B cell (primary cell): ENCODE measurements at regions not wholly inside any gene's neighbourhood (a gene's known extent, or its start where the extent isn't known, plus 50 kb on each side); places are given as distances from the start of the nearest gene placed in this dataset.

Source experiments
- ATAC-seq: fragments of 200-7000 bp; cut with Tn5 transposase; one replicate; pipeline ENCODE4 v1.10.0; 2021; ENCODE audit warnings: low read depth, mild to moderate bottlenecking, moderate number of reproducible peaks, moderate library complexity
- CTCF ChIA-PET: fragments of 350-600 bp; sonication (Branson Sonifier 250); formaldehyde crosslinking; loops from one replicate; lab custom pipeline; 2021; ENCODE audit warnings: antibody characterized with exemption, inconsistent platforms; lab: Charles Lee
- POLR2A ChIA-PET: fragments of 350-600 bp; sonication (Branson Sonifier 250); formaldehyde crosslinking; loops from one replicate; lab custom pipeline; 2021; ENCODE audit warnings: antibody characterized with exemption; lab: Charles Lee
- DNase-seq: peaks from one replicate; pipeline ENCODE4 v3.0.0; 2013
- H2AFZ ChIP-seq: 2 replicates; pipeline ENCODE4 v1.6.1; 2012; ENCODE audit warnings: mild to moderate bottlenecking, low read depth, low read length; ENCODE audit not compliant: insufficient read depth, poor library complexity, severe bottlenecking
- H3K27ac ChIP-seq, 2 donors: 1 replicate in 1 of 2; 2 replicates in 1 of 2; pipeline ENCODE4 v1.5.1; 2012 to 2013; ENCODE audit warnings: low read length in 2 of 2, mild to moderate bottlenecking in 2 of 2, moderate library complexity in 1 of 2
- H3K27me3 ChIP-seq, 4 experiments: fragments of 200-600 bp in 1 of 4; sonication (generic) in 1 of 4; replicated peaks in 1 of 4; 1 replicate in 2 of 4; 2 replicates in 2 of 4; pipeline versions ENCODE4 v1.6.1 to v1.7.0; 2013 to 2016; ENCODE audit warnings: low read length in 3 of 4, mild to moderate bottlenecking in 2 of 4, mixed read lengths in 1 of 4, moderate library complexity in 1 of 4; ENCODE audit not compliant: insufficient read depth in 4 of 4, control insufficient read depth in 3 of 4; ENCODE audit errors: control extremely low read depth in 1 of 4
- H3K36me3 ChIP-seq, 2 experiments: replicated peaks in 1 of 2; 1 replicate in 1 of 2; 2 replicates in 1 of 2; pipeline versions ENCODE4 v1.6.1 to v1.7.1; 2013; ENCODE audit warnings: low read length in 1 of 2; ENCODE audit not compliant: insufficient read depth in 2 of 2, control insufficient read depth in 1 of 2; ENCODE audit errors: control extremely low read depth in 1 of 2, extremely low read depth in 1 of 2
- H3K4me1 ChIP-seq, 2 donors: fragments of 200-600 bp in 1 of 2; sonication (generic) in 1 of 2; 1 replicate in 1 of 2; 2 replicates in 1 of 2; pipeline versions ENCODE4 v1.5.1 to v1.6.1; 2013 to 2017; ENCODE audit warnings: low read length in 2 of 2; ENCODE audit not compliant: control insufficient read depth in 2 of 2, insufficient read depth in 2 of 2
- H3K4me2 ChIP-seq: replicated peaks from 2 replicates; pipeline ENCODE3; 2012; ENCODE audit warnings: mild to moderate bottlenecking, low read depth, low read length; ENCODE audit not compliant: poor library complexity, severe bottlenecking
- H3K4me3 ChIP-seq, 5 experiments: fragments of 200-600 bp in 1 of 5; sonication (generic) in 1 of 5; 1 replicate in 3 of 5; 2 replicates in 2 of 5; pipeline versions ENCODE4 v1.5.1 to v1.7.0; 2011 to 2016; ENCODE audit warnings: low read length in 4 of 5, mild to moderate bottlenecking in 4 of 5, low read depth in 2 of 5, control low read depth in 1 of 5, moderate library complexity in 1 of 5; ENCODE audit not compliant: insufficient read depth in 1 of 5; ENCODE audit errors: control extremely low read depth in 1 of 5, extremely low read depth in 1 of 5
- H3K79me2 ChIP-seq: fragments of 200-600 bp; sonication (generic); one replicate; pipeline ENCODE4 v1.6.0; 2016; ENCODE audit warnings: low read length; ENCODE audit not compliant: control insufficient read depth, insufficient read depth
- H3K9ac ChIP-seq: fragments of 200-600 bp; sonication (generic); 2 replicates; pipeline ENCODE4 v1.6.1; 2017; ENCODE audit warnings: mild to moderate bottlenecking, low read length, moderate library complexity
- H3K9me3 ChIP-seq, 3 donors: one replicate each; pipeline versions ENCODE4 v1.6.1 to v1.7.1; 2013; ENCODE audit warnings: low read length in 2 of 3; ENCODE audit not compliant: control insufficient read depth in 2 of 3, insufficient read depth in 1 of 3; ENCODE audit errors: control extremely low read depth in 1 of 3
- H4K20me1 ChIP-seq: 2 replicates; pipeline ENCODE4 v1.6.0; 2012; ENCODE audit warnings: mild to moderate bottlenecking, low read length; ENCODE audit not compliant: insufficient read depth, control insufficient read depth, poor library complexity, severe bottlenecking
- H3K27ac Mint-ChIP-seq: one replicate; pipeline ENCODE4 v1.8.0; 2021; ENCODE audit warnings: mixed read lengths
- H3K27me3 Mint-ChIP-seq: one replicate; pipeline ENCODE4 v1.8.0; 2021; ENCODE audit warnings: mixed read lengths
- H3K4me1 Mint-ChIP-seq: one replicate; pipeline ENCODE4 v1.8.0; 2021; ENCODE audit warnings: mixed read lengths
- H3K4me3 Mint-ChIP-seq: one replicate; pipeline ENCODE4 v1.8.0; 2021; ENCODE audit warnings: mixed read lengths
- H3K9me3 Mint-ChIP-seq: one replicate; pipeline ENCODE4 v1.8.0; 2022; ENCODE audit warnings: mixed read lengths; ENCODE audit not compliant: insufficient read depth
- EZH2 ChIP-seq: IDR thresholded peaks from 2 replicates; pipeline ENCODE4 v1.6.1; 2012; ENCODE audit warnings: borderline replicate concordance, low read depth, mild to moderate bottlenecking, moderate library complexity, low read length; ENCODE audit not compliant: insufficient read depth, poor library complexity, severe bottlenecking
- WGBS: methylation state at CpG from one replicate; pipeline ENCODE4 v1.1.5; 2013; ENCODE audit warnings: missing lambda C conversion rate; ENCODE audit not compliant: insufficient coverage; 5-methylcytosine and 5-hydroxymethylcytosine counted together
- intact Hi-C: fragments of 100-400 bp; cut with micrococcal nuclease; formaldehyde crosslinking; loops from one replicate; pipeline ENCODE4 v1.10.0; 2022
- TF ChIP-seq, protein P1 (sequence below): fragments of 200-600 bp; IDR thresholded peaks from one replicate; pipeline ENCODE4 v1.8.0; 2022; ENCODE audit warnings: antibody characterized with exemption, mild to moderate bottlenecking

DNA sequence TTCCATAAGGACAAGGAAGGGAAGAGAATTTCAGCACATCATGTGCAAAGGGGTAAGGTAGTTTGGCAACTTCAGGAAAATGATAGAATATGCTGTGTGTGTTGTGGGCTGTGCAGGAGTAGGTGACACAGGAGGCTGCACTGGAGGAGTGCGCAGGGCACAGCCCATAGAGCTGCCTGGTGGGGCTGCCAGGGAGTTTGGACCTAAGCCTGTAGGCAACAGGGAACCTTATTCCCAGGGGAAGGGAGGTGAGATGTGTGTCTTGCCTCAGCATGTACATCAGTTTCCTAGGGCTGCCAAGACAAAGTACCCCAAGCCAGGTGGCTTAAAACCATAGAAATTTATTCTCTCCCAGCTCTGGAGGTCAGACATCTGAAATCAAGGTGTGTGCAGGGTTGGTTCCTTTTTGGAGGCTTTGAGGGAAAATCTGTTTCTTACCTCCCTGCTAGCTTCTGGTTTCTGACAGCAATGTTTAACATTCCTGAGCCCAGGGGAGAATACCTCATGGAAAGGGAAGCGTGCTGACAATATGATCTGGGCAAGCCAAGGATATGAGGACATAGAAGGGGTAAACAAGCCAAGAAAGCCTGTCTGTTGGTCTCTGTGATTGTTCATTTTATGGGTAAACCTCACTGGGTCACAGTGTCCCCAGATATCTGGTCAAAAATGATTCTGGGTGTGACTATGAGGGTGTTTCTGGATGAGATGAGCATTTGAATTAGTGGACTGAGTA, 174.0 kb upstream of the NTF3 start:
- ChIA-PET POLR2A (no interaction called here), CTCF (no interaction called here)
- Mint-ChIP-seq H3K27ac (no peak overlapping the region), H3K4me3 (no peak overlapping the region), H3K9me3 (no peaks in the 10 kb centered on the region), H3K4me1 (no peaks in the 10 kb centered on the region), H3K27me3 (peaks cover 11% of the 10 kb centered on the region)
- H3K4me2 ChIP-seq = no peak overlapping the region
- H3K9ac ChIP-seq = no peak overlapping the region
- no peak overlapping the region for H3K27ac ChIP-seq
- no peaks in the 10 kb centered on the region for H3K79me2 ChIP-seq
- no peaks in the 10 kb centered on the region for H3K4me1 ChIP-seq
- ATAC-seq = no peak
- no peaks in the 10 kb centered on the region for H3K36me3 ChIP-seq
- no peak overlapping the region for H3K4me3 ChIP-seq
- H3K9me3 ChIP-seq = no peaks in the 10 kb centered on the region
- 85% methylated on average over 2 of the region's 2 CpGs for WGBS
- intact Hi-C loops = no loop called here
- H2AFZ ChIP-seq = no peak overlapping the region
- no peaks in the 10 kb centered on the region for H4K20me1 ChIP-seq
- TF ChIP-seq, protein P1, sequence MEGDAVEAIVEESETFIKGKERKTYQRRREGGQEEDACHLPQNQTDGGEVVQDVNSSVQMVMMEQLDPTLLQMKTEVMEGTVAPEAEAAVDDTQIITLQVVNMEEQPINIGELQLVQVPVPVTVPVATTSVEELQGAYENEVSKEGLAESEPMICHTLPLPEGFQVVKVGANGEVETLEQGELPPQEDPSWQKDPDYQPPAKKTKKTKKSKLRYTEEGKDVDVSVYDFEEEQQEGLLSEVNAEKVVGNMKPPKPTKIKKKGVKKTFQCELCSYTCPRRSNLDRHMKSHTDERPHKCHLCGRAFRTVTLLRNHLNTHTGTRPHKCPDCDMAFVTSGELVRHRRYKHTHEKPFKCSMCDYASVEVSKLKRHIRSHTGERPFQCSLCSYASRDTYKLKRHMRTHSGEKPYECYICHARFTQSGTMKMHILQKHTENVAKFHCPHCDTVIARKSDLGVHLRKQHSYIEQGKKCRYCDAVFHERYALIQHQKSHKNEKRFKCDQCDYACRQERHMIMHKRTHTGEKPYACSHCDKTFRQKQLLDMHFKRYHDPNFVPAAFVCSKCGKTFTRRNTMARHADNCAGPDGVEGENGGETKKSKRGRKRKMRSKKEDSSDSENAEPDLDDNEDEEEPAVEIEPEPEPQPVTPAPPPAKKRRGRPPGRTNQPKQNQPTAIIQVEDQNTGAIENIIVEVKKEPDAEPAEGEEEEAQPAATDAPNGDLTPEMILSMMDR = no peak
- TF ChIP-seq EZH2 = no peak
- no peak for DNase-seq
- H3K27me3 ChIP-seq = no peaks in the 10 kb centered on the region

DNA sequence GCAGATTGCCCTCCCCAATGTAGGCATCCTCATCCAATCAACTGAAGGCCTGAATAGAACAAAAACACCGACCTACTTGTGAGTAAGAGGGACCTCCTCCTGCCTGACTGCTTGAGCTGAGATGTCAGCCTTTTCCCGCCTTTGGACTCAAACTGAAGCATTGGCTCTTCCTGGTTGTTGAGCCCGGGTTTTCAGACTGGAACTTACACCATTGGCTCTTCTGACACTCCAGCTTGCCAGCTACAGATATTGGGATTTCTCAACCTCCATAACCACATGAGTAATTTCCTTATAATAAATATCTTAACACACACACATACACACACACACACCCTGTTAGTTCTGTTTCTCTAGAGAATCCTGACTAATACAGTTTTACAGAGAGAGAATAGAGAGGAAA, 173.4 kb upstream of the NTF3 start:
- H3K79me2 ChIP-seq = no peaks in the 10 kb centered on the region
- Mint-ChIP-seq H3K27me3 (peaks cover 11% of the 10 kb centered on the region), H3K4me1 (no peaks in the 10 kb centered on the region), H3K27ac (no peak overlapping the region), H3K4me3 (no peak overlapping the region), H3K9me3 (no peaks in the 10 kb centered on the region)
- no peak overlapping the region for H2AFZ ChIP-seq
- TF ChIP-seq, protein P1 = no peak
- TF ChIP-seq EZH2 = no peak
- no peak overlapping the region for H3K27ac ChIP-seq
- H4K20me1 ChIP-seq = no peaks in the 10 kb centered on the region
- H3K36me3 ChIP-seq = no peaks in the 10 kb centered on the region
- H3K9me3 ChIP-seq = no peaks in the 10 kb centered on the region
- DNase-seq (no peak), ATAC-seq (no peak)
- intact Hi-C loops = no loop called here
- H3K27me3 ChIP-seq = no peaks in the 10 kb centered on the region
- ChIA-PET CTCF (no interaction called here), POLR2A (no interaction called here)
- H3K9ac ChIP-seq = no peak overlapping the region
- H3K4me3 ChIP-seq = no peak overlapping the region
- H3K4me2 ChIP-seq = no peak overlapping the region
- H3K4me1 ChIP-seq = no peaks in the 10 kb centered on the region
- WGBS = 90% methylated on average over 3 of the region's 3 CpGs
